Keratinocyte (primary cell): ENCODE measurements at regions not wholly inside any gene's neighbourhood (a gene's known extent, or its start where the extent isn't known, plus 50 kb on each side); places are given as distances from the start of the nearest gene placed in this dataset.

ENCODE experiments used
- DNase-seq: peaks from one replicate; pipeline ENCODE4 v3.0.0-alpha.2; 2011; ENCODE audit warnings: low read depth, missing footprints, low spot score
- FAIRE-seq: peaks from 2 replicates; lab custom pipeline; 2011; peaks lifted over from hg19 to GRCh38; lab: Jason Lieb, UNC
- H2AFZ ChIP-seq: 2 replicates; pipeline ENCODE4 v1.6.0; 2012; ENCODE audit warnings: low read length, control low read depth, inconsistent platforms; ENCODE audit not compliant: control insufficient read depth
- H3K27ac ChIP-seq: 2 replicates; pipeline ENCODE4 v1.5.1; 2011; ENCODE audit warnings: low read length; ENCODE audit not compliant: control insufficient read depth, insufficient read depth
- H3K27me3 ChIP-seq: 3 replicates; pipeline ENCODE4 v1.6.0; 2011; ENCODE audit warnings: low read length; ENCODE audit not compliant: control insufficient read depth, insufficient read depth; ENCODE audit errors: extremely low read depth
- H3K36me3 ChIP-seq, 2 experiments: 2 replicates in 1 of 2; 3 replicates in 1 of 2; pipeline ENCODE4 v1.5.1; 2011; ENCODE audit warnings: low read length in 2 of 2, mild to moderate bottlenecking in 1 of 2; ENCODE audit not compliant: control insufficient read depth in 2 of 2, insufficient read depth in 2 of 2; ENCODE audit errors: extremely low read depth in 1 of 2
- H3K4me1 ChIP-seq: 3 replicates; pipeline ENCODE4 v1.5.1; 2011; ENCODE audit warnings: low read length; ENCODE audit not compliant: control insufficient read depth, insufficient read depth; ENCODE audit errors: extremely low read depth
- H3K4me2 ChIP-seq: 3 replicates; pipeline ENCODE4 v1.6.0; 2011; ENCODE audit warnings: low read depth, low read length; ENCODE audit not compliant: control insufficient read depth, insufficient read depth; ENCODE audit errors: extremely low read depth
- H3K4me3 ChIP-seq, 3 experiments: fragments of 200-600 bp in 1 of 3; sonication (generic) in 1 of 3; 2 replicates in 2 of 3; 3 replicates in 1 of 3; pipeline ENCODE4 v1.5.1; 2011 to 2016; ENCODE audit warnings: low read length in 3 of 3, mild to moderate bottlenecking in 3 of 3, control low read depth in 2 of 3, inconsistent platforms in 1 of 3, low read depth in 1 of 3, mixed read lengths in 1 of 3, mixed run types in 1 of 3, moderate library complexity in 1 of 3; ENCODE audit not compliant: control insufficient read depth in 2 of 3, insufficient read depth in 2 of 3; ENCODE audit errors: extremely low read depth in 1 of 3
- H3K79me2 ChIP-seq: 2 replicates; pipeline ENCODE4 v1.6.0; 2012; ENCODE audit warnings: low read length; ENCODE audit not compliant: control insufficient read depth, insufficient read depth
- H3K9ac ChIP-seq: 3 replicates; pipeline ENCODE4 v1.6.0; 2011; ENCODE audit warnings: low read length; ENCODE audit not compliant: control insufficient read depth, insufficient read depth; ENCODE audit errors: extremely low read depth
- H3K9me1 ChIP-seq: 3 replicates; pipeline ENCODE4 v1.6.0; 2011; ENCODE audit warnings: low read length; ENCODE audit not compliant: control insufficient read depth, insufficient read depth; ENCODE audit errors: extremely low read depth
- H3K9me3 ChIP-seq: 2 replicates; pipeline ENCODE4 v1.5.1; 2012; ENCODE audit warnings: low read depth, low read length; ENCODE audit not compliant: control insufficient read depth
- H4K20me1 ChIP-seq: 3 replicates; pipeline ENCODE4 v1.6.0; 2011; ENCODE audit warnings: low read length; ENCODE audit not compliant: control insufficient read depth, insufficient read depth; ENCODE audit errors: extremely low read depth
- CTCF ChIP-seq, 3 experiments: IDR thresholded peaks in 1 of 3; conservative IDR thresholded peaks in 1 of 3; optimal IDR thresholded peaks in 1 of 3; 2 replicates in 2 of 3; 3 replicates in 1 of 3; pipeline versions ENCODE3 to v1.5.1; 2011; ENCODE audit warnings: low read length in 3 of 3, mild to moderate bottlenecking in 3 of 3, moderate library complexity in 2 of 3, control low read depth in 1 of 3, inconsistent platforms in 1 of 3; ENCODE audit not compliant: insufficient read depth in 2 of 3; ENCODE audit errors: extremely low read depth in 1 of 3
- EZH2 ChIP-seq: IDR thresholded peaks from one replicate; pipeline ENCODE4 v1.6.1; 2012; ENCODE audit warnings: inconsistent platforms, mild to moderate bottlenecking, low read length, moderate library complexity
- dilution Hi-C: fragments of 300-500 bp; cut with MboI; formaldehyde crosslinking; loops from one replicate; pipeline ENCODE4 v1.7.0; 2020; ENCODE audit warnings: low sequenced_read_pairs; ENCODE audit not compliant: extremely low pct_ligation_motif_present

GRCh38 chr11:116590844-116591570 lies 181.8 kb downstream of the BUD13 start:
- Histone ChIP-seq H3K79me2 (no peaks in the 10 kb centered on the region), H3K4me2 (no peak overlapping the region), H2AFZ (no peak overlapping the region), H3K9me1 (no peaks in the 10 kb centered on the region), H3K27ac (no peak overlapping the region), H4K20me1 (no peaks in the 10 kb centered on the region), H3K27me3 (no peaks in the 10 kb centered on the region), H3K9ac (no peak overlapping the region), H3K9me3 (no peaks in the 10 kb centered on the region), H3K4me3 (no peak overlapping the region), H3K4me1 (no peaks in the 10 kb centered on the region), H3K36me3 (no peaks in the 10 kb centered on the region)
- FAIRE-seq, result no peak
- TF ChIP-seq EZH2 (no peak), CTCF (optimal IDR thresholded peaks at IDR 0.05 in 1 of 3, IDR thresholded peaks at IDR 0.05 in 1 of 3, conservative IDR thresholded peaks at IDR 0.05 in 1 of 3; ENCODE audit: extremely low read depth in 1 of 3, insufficient read depth in 2 of 3, low read length in 3 of 3) (no peak)
- dilution Hi-C loops, result no loop called here
- no peak for DNase-seq

DNA sequence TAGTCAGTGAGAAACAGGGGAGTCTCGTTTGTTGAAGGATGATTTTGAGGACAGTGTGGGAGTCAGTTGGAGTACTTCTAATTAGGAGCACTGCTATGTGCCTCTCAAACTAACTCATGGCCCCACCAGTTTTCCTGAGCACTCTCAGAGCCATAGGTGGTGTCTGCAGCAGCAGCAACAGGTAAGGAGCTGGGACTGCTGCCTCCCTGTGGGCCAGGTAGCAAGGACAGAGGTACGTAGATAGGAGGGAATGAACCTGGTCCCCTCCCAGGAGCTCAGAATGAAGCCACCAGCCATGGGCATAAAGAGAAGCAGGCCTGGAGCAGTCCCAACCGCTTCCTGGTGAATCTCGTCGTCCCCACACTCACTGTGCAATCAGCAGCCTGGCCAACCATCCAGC lies 183.4 kb downstream of the BUD13 start:
- Histone ChIP-seq H3K4me2 (no peak overlapping the region), H3K79me2 (no peaks in the 10 kb centered on the region), H3K9me1 (no peaks in the 10 kb centered on the region), H3K9ac (no peak overlapping the region), H3K27me3 (peaks cover 4% of the 10 kb centered on the region), H2AFZ (no peak overlapping the region), H3K4me3 (no peak overlapping the region), H3K4me1 (no peaks in the 10 kb centered on the region), H3K9me3 (no peaks in the 10 kb centered on the region), H3K36me3 (no peaks in the 10 kb centered on the region), H3K27ac (no peak overlapping the region), H4K20me1 (no peaks in the 10 kb centered on the region)
- DNase-seq, result no peak
- no peak for FAIRE-seq
- no peak for TF ChIP-seq EZH2
- TF ChIP-seq CTCF (optimal IDR thresholded peaks at IDR 0.05 in 1 of 3, IDR thresholded peaks at IDR 0.05 in 1 of 3, conservative IDR thresholded peaks at IDR 0.05 in 1 of 3; ENCODE audit: extremely low read depth in 1 of 3, insufficient read depth in 2 of 3, low read length in 3 of 3), result no peak
- dilution Hi-C loops, result no loop called here
